ENCODE measurements at regions not wholly inside any gene's neighbourhood (a gene's known extent, or its start where the extent isn't known, plus 50 kb on each side); places are given as distances from the start of the nearest gene placed in this dataset.
"Not testable (repeated sequence)": the region's sequence is repeated elsewhere in the genome, so short reads cannot be mapped to it uniquely, and the experiment has no call there.

- DNase-seq = no peak
These were observed 488.6 kb upstream of the USP9Y start for GRCh38 chrY:12212394-12212793.

- DNase-seq = no peak
These were observed 485.4 kb upstream of the USP9Y start for GRCh38 chrY:12215564-12216022.

- DNase-seq = no peak
These were observed 470.1 kb upstream of the USP9Y start for GRCh38 chrY:12230921-12231320.

GRCh38 chrY:12236399-12236798 lies 464.6 kb upstream of the USP9Y start:
- DNase-seq = no peak

- DNase-seq = not testable (repeated sequence)
These were observed 460.7 kb upstream of the USP9Y start for GRCh38 chrY:12240326-12240725.

- DNase-seq = no peak
These were observed 456.9 kb upstream of the USP9Y start for GRCh38 chrY:12244146-12244545.

GRCh38 chrY:12253756-12254155 lies 447.3 kb upstream of the USP9Y start:
- no peak for DNase-seq

- no peak for DNase-seq
These were observed 429.9 kb upstream of the USP9Y start for GRCh38 chrY:12271162-12271561.

GRCh38 chrY:12285608-12286007 lies 415.4 kb upstream of the USP9Y start:
- no peak for DNase-seq

GRCh38 chrY:12288919-12289318 lies 412.1 kb upstream of the USP9Y start:
- no peak for DNase-seq

GRCh38 chrY:12289415-12289814 lies 411.6 kb upstream of the USP9Y start:
- no peak for DNase-seq

GRCh38 chrY:12292542-12292941 lies 408.5 kb upstream of the USP9Y start:
- no peak for DNase-seq

- no peak for DNase-seq
These were observed 404.6 kb upstream of the USP9Y start for GRCh38 chrY:12296460-12296859.

- DNase-seq = not testable (repeated sequence)
These were observed 401.2 kb upstream of the USP9Y start for GRCh38 chrY:12299796-12300195.

GRCh38 chrY:12303464-12303863 lies 397.6 kb upstream of the USP9Y start:
- DNase-seq = no peak

- DNase-seq = no peak
These were observed 395.6 kb upstream of the USP9Y start for GRCh38 chrY:12305456-12305855.

- DNase-seq = no peak
These were observed 391.8 kb upstream of the USP9Y start for GRCh38 chrY:12309212-12309611.

GRCh38 chrY:12310832-12311231 lies 390.2 kb upstream of the USP9Y start:
- no peak for DNase-seq

- no peak for DNase-seq
These were observed 373.3 kb upstream of the USP9Y start for GRCh38 chrY:12327751-12328150.

- not testable (repeated sequence) for DNase-seq
These were observed 369.1 kb upstream of the USP9Y start for GRCh38 chrY:12331917-12332316.

GRCh38 chrY:12343211-12343610 lies 357.8 kb upstream of the USP9Y start:
- DNase-seq = no peak

GRCh38 chrY:12348181-12348580 lies 352.9 kb upstream of the USP9Y start:
- DNase-seq = no peak

GRCh38 chrY:12357204-12357603 lies 343.8 kb upstream of the USP9Y start:
- no peak for DNase-seq

GRCh38 chrY:12357655-12358054 lies 343.4 kb upstream of the USP9Y start:
- no peak for DNase-seq

- DNase-seq = no peak
These were observed 342.7 kb upstream of the USP9Y start for GRCh38 chrY:12358337-12358736.

GRCh38 chrY:12359867-12360266 lies 341.2 kb upstream of the USP9Y start:
- DNase-seq = no peak

All from HCEC 1CT (cell line).